ENCODE measurements at regions not wholly inside any gene's neighbourhood (a gene's known extent, or its start where the extent isn't known, plus 50 kb on each side); places are given as distances from the start of the nearest gene placed in this dataset.

DNA sequence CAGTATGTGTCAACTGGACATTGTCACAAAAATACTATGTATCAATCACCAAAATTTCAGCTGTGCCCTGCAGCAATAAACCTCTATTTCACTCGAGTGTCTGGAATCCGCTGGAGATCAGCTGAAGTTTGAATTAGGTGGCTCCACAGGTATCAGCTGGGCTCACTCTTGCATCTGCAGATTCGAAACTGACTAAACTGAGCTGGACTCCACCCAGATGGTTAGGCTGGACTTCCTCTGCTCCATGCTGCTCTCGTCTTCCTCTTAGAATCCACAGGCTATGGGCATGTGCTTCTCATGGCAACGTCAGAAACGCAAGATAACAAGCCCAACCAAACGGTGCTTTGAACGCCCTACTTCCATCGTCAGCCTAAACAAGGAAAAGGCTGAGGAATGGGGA lies 565.3 kb upstream of the ROBO2 start:
- intact Hi-C loops (cut with DNase I) = no loop called here
- TF ChIP-seq, protein P1, sequence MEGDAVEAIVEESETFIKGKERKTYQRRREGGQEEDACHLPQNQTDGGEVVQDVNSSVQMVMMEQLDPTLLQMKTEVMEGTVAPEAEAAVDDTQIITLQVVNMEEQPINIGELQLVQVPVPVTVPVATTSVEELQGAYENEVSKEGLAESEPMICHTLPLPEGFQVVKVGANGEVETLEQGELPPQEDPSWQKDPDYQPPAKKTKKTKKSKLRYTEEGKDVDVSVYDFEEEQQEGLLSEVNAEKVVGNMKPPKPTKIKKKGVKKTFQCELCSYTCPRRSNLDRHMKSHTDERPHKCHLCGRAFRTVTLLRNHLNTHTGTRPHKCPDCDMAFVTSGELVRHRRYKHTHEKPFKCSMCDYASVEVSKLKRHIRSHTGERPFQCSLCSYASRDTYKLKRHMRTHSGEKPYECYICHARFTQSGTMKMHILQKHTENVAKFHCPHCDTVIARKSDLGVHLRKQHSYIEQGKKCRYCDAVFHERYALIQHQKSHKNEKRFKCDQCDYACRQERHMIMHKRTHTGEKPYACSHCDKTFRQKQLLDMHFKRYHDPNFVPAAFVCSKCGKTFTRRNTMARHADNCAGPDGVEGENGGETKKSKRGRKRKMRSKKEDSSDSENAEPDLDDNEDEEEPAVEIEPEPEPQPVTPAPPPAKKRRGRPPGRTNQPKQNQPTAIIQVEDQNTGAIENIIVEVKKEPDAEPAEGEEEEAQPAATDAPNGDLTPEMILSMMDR (IDR thresholded peaks at IDR 0.05) = no peak
- Histone ChIP-seq H3K4me3 (no peak overlapping the region), H3K36me3 (no peaks in the 10 kb centered on the region), H3K9me3 (no peaks in the 10 kb centered on the region), H3K27ac (no peak overlapping the region), H3K27me3 (no peaks in the 10 kb centered on the region), H3K4me1 (no peaks in the 10 kb centered on the region)
- ATAC-seq = no peak
- DNase-seq = no peak

DNA sequence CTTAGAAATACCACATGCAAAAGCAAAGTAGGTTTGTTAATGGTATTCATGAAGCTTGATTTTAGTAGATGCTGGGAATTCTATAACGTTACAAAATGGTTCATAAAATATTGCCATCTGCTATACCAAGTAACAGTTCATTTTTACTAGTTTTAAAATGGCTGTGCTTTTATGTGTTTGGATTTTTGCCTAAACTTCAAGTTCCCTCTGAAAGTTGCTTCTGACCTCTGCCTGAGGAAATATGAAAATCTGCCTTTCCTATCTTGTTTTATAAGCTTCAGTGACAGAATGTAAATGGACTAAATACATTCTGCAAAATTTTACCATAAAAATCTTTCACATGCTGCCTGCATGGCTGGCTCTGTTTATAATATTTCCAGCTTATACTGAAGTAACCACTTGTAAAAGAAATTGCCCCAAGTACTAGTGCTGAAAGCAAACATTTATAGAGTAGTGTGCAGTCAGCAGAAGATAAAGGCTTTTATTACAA lies 560.7 kb upstream of the ROBO2 start:
- H3K4me3 ChIP-seq = no peak overlapping the region
- TF ChIP-seq, protein P1 (IDR thresholded peaks at IDR 0.05) = no peak
- ATAC-seq = no peak

DNA sequence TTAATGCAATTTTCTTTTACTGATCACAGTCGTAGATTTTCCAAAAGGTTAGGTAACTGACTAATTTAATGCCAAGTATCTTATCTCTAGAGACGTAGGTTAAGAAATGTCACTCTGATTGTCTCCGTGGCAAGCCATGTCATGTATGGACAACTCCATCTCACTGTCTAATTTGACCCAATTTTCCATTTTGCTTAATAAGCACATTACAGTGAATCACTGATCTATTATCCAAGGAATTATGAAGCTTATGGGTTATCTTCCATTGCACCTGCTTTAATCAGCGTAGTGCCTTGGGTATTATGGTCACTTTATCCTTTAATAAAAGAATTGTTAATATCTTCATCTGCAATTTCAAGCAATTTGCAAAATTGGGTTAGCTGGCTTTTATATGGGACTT lies 557.4 kb upstream of the ROBO2 start:
- ATAC-seq (no peak), DNase-seq (no peak)
- no peaks in the 10 kb centered on the region for H3K27me3 ChIP-seq

More for the DNA sequence above, 560.7 kb upstream of the ROBO2 start:
- Histone ChIP-seq H3K36me3 (no peaks in the 10 kb centered on the region), H3K27ac (no peak overlapping the region), H3K4me1 (no peaks in the 10 kb centered on the region), H3K27me3 (no peaks in the 10 kb centered on the region), H3K9me3 (no peaks in the 10 kb centered on the region)
- no peak for DNase-seq
- intact Hi-C loops (cut with DNase I) = no loop called here

DNA sequence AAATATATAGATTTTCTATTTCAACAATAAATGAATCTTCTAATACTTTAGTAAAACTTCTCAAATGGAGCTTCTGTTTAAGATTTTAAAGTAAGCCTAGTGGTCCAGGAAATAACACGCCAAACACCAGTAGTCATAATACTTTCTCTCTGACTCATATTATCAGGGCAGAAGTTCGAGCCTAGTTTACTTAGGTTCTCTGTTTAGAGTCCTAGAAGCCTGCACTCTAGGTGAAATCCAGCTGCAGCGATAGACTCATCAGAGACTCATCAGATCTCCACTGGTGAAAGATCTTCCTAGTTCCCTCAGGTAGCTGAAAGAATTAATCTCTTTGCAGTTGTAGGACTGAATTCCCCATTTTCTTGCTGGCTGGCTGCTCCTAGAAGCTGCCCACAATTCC lies 552.5 kb upstream of the ROBO2 start:
- Histone ChIP-seq H3K36me3 (no peaks in the 10 kb centered on the region), H3K9me3 (no peaks in the 10 kb centered on the region), H3K4me3 (no peak overlapping the region), H3K27ac (no peak overlapping the region), H3K27me3 (no peaks in the 10 kb centered on the region), H3K4me1 (no peaks in the 10 kb centered on the region)
- no peak for ATAC-seq
- TF ChIP-seq, protein P1 (IDR thresholded peaks at IDR 0.05) = no peak
- intact Hi-C loops (cut with DNase I) = no loop called here
- no peak for DNase-seq

More for the DNA sequence above, 557.4 kb upstream of the ROBO2 start:
- H3K4me1 ChIP-seq = no peaks in the 10 kb centered on the region
- no peaks in the 10 kb centered on the region for H3K9me3 ChIP-seq
- no peaks in the 10 kb centered on the region for H3K36me3 ChIP-seq
- TF ChIP-seq, protein P1 (IDR thresholded peaks at IDR 0.05) = no peak
- H3K4me3 ChIP-seq = no peak overlapping the region
- intact Hi-C loops (cut with DNase I) = no loop called here
- no peak overlapping the region for H3K27ac ChIP-seq

DNA sequence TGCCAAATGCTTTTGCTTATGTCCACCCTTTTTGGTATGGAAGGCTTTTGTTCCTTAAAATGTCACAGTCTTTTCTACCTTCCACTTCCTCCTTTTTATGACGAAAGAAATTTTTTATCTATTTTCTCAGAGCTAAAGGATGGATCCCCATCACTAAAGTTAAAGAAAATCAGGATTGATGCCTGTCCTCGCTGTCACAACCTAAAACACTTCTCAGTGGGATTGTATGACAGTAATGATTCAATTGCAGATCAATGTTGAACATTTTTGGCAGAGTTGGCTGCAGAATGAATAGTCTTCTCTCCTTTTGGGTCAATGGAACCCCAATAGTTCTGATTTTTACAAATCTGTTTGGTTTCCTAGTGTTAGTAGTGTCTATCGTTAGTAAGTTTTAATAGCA lies 549.8 kb upstream of the ROBO2 start:
- intact Hi-C loops (cut with DNase I) = no loop called here
- ATAC-seq = no peak
- Histone ChIP-seq H3K27me3 (no peaks in the 10 kb centered on the region), H3K4me1 (no peaks in the 10 kb centered on the region), H3K27ac (no peak overlapping the region), H3K9me3 (no peaks in the 10 kb centered on the region), H3K4me3 (no peak overlapping the region), H3K36me3 (no peaks in the 10 kb centered on the region)
- no peak for DNase-seq
- TF ChIP-seq, protein P1 (IDR thresholded peaks at IDR 0.05) = no peak

DNA sequence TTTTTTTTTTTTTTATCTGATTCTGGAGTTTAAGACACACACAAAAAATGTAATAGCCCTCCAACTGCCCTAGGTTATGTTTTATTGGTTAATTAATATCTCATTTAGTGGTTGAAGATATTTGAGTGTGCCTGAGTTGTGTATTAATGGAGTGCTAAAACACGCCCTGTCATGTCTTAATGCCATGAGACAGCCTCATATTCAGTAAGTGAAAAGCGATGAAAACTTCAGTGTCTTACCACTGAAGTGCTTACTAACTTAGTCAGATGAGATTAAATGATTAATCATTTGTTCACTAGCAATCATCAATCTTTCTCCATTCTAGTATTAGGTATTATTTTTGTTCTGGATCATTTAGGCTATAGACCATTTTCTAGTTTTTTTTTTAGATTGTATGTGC lies 544.7 kb upstream of the ROBO2 start:
- no peak overlapping the region for H3K27ac ChIP-seq
- no peak for ATAC-seq
- no peaks in the 10 kb centered on the region for H3K4me1 ChIP-seq
- no peaks in the 10 kb centered on the region for H3K9me3 ChIP-seq
- no peaks in the 10 kb centered on the region for H3K27me3 ChIP-seq
- H3K4me3 ChIP-seq = no peak overlapping the region
- intact Hi-C loops (cut with DNase I) = no loop called here
- no peak for DNase-seq
- TF ChIP-seq, protein P1 (IDR thresholded peaks at IDR 0.05) = no peak
- no peaks in the 10 kb centered on the region for H3K36me3 ChIP-seq
